Fibroblast of lung (primary cell): ENCODE measurements at regions not wholly inside any gene's neighbourhood (a gene's known extent, or its start where the extent isn't known, plus 50 kb on each side); places are given as distances from the start of the nearest gene placed in this dataset.
"Not testable (repeated sequence)": the region's sequence is repeated elsewhere in the genome, so short reads cannot be mapped to it uniquely, and the experiment has no call there.

Experiments
- EZH2 ChIP-seq: IDR thresholded peaks from 2 replicates; pipeline ENCODE4 v1.5.1; 2012; ENCODE audit warnings: low read length, control low read depth, mild to moderate bottlenecking; ENCODE audit errors: missing control alignments
- TF ChIP-seq, protein P1 (sequence below), 2 donors: IDR thresholded peaks in 1 of 2; conservative IDR thresholded peaks in 1 of 2; 1 replicate in 1 of 2; 2 replicates in 1 of 2; pipeline ENCODE4 v1.5.1; 2011 to 2012; ENCODE audit warnings: low read length in 2 of 2, control low read depth in 1 of 2, inconsistent platforms in 1 of 2, low read depth in 1 of 2, mild to moderate bottlenecking in 1 of 2

DNA sequence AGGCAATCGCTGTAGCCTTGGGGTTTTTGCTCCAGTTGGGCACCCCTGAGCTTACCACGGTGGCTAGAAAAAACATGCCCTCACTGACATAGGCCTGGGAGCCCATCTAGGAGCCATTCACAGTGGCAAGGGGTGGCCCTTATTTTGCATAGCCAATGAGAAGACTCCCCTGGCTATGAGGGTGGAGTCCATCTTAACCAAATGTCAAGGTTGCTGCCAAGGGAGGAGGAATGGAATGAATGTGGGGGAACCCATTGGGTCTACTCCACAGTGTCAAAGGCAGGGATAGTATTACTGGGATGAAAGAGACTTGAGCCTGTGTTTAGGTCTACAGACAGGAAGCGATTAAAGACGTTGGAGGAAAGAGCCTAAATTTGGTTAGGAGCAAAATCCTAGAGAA, 295.7 kb upstream of the PLGLB2 start:
- TF ChIP-seq, protein P1, sequence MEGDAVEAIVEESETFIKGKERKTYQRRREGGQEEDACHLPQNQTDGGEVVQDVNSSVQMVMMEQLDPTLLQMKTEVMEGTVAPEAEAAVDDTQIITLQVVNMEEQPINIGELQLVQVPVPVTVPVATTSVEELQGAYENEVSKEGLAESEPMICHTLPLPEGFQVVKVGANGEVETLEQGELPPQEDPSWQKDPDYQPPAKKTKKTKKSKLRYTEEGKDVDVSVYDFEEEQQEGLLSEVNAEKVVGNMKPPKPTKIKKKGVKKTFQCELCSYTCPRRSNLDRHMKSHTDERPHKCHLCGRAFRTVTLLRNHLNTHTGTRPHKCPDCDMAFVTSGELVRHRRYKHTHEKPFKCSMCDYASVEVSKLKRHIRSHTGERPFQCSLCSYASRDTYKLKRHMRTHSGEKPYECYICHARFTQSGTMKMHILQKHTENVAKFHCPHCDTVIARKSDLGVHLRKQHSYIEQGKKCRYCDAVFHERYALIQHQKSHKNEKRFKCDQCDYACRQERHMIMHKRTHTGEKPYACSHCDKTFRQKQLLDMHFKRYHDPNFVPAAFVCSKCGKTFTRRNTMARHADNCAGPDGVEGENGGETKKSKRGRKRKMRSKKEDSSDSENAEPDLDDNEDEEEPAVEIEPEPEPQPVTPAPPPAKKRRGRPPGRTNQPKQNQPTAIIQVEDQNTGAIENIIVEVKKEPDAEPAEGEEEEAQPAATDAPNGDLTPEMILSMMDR (conservative IDR thresholded peaks at IDR 0.05 in 1 of 2, IDR thresholded peaks at IDR 0.05 in 1 of 2; ENCODE audit: low read depth in 1 of 2, low read length in 2 of 2), result not testable (repeated sequence)
- TF ChIP-seq EZH2, result not testable (repeated sequence)
